Ishikawa (cell line): ENCODE measurements at regions not wholly inside any gene's neighbourhood (a gene's known extent, or its start where the extent isn't known, plus 50 kb on each side); places are given as distances from the start of the nearest gene placed in this dataset.

Experiments
- CREB1 ChIP-seq: IDR thresholded peaks from 2 replicates; pipeline ENCODE4 v1.6.1; 2012; ENCODE audit warnings: low read depth
- MAX ChIP-seq: IDR thresholded peaks from 2 replicates; pipeline ENCODE4 v1.6.1; 2012
- YY1 ChIP-seq: IDR thresholded peaks from 2 replicates; pipeline ENCODE4 v1.6.1; 2012; ENCODE audit warnings: low read depth
- ZBTB7A ChIP-seq: IDR thresholded peaks from 2 replicates; pipeline ENCODE4 v1.6.1; 2012; ENCODE audit warnings: low read depth

- no peak for TF ChIP-seq ZBTB7A
- TF ChIP-seq CREB1 = no peak
- no peak for TF ChIP-seq YY1
- TF ChIP-seq MAX = no peak
Observed at GRCh38 chr13:52950436-52950956, 78.1 kb upstream of the OLFM4 start.
